ENCODE measurements at regions not wholly inside any gene's neighbourhood (a gene's known extent, or its start where the extent isn't known, plus 50 kb on each side); places are given as distances from the start of the nearest gene placed in this dataset.

DNA sequence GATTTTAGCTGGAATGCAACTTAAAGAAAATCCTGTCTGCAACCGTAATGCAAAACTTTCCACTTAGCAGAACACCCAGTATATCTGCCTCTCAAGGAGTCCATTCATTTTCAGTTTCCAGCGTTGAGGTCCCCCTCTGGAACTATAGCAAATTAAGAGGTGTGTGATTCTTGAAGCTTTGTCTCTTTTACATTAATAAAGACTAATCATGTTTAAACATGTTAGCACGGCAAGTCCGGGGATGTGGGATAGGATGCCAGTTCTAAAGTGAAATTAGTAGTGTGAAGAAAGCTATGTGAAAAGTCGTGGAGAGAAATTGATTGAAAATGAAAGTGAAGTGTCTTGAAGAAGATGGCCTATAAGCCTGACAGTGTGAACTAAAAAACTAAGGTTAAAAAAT lies 429.1 kb downstream of the NR2F1-AS1 start:
- TF ChIP-seq, protein P1, sequence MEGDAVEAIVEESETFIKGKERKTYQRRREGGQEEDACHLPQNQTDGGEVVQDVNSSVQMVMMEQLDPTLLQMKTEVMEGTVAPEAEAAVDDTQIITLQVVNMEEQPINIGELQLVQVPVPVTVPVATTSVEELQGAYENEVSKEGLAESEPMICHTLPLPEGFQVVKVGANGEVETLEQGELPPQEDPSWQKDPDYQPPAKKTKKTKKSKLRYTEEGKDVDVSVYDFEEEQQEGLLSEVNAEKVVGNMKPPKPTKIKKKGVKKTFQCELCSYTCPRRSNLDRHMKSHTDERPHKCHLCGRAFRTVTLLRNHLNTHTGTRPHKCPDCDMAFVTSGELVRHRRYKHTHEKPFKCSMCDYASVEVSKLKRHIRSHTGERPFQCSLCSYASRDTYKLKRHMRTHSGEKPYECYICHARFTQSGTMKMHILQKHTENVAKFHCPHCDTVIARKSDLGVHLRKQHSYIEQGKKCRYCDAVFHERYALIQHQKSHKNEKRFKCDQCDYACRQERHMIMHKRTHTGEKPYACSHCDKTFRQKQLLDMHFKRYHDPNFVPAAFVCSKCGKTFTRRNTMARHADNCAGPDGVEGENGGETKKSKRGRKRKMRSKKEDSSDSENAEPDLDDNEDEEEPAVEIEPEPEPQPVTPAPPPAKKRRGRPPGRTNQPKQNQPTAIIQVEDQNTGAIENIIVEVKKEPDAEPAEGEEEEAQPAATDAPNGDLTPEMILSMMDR (IDR thresholded peaks at IDR 0.05 in 4 of 5, conservative IDR thresholded peaks at IDR 0.05 in 1 of 5), result no peak
- TF ChIP-seq POLR2A (IDR thresholded peaks at IDR 0.05), result no peak
